ENCODE measurements at regions not wholly inside any gene's neighbourhood (a gene's known extent, or its start where the extent isn't known, plus 50 kb on each side); places are given as distances from the start of the nearest gene placed in this dataset.

DNA sequence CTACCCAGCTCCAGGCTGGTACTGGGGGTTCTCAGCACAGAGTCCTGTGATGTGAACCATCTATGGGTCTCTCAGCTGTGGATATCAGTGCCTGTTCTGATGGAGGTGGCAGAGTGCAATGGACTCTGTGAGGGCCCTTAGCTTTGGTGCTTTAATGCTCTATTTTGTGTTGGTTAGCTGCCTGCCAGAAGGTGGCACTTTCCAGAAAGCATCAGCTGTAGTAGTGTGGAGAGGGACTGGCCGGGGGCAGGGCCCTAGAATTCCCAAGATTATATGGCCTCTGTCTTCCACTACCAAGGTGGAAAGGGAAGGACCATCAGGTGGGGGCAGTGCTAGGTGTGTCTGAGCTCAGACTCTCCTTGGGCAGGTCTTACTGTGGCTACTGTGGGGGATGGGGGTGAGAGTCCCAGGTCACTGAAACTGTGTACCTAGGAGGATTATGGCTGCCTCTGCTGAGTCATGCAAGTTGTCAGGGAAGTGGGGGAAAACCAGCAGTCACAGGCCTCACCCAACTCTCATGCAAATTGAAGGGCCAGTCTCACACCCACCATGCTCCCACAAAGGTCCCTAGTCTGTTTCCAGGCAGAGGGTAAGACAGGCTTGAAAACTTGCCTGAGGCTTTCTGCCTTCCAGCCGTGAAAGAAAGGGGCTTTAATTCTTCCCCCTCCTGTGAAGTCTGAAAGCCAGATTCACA lies 878.1 kb downstream of the C12orf50 start:
- H3K9ac ChIP-seq, result no peak overlapping the region
- H3K4me1 ChIP-seq, result no peaks in the 10 kb centered on the region
- H3K27me3 ChIP-seq, result no peaks in the 10 kb centered on the region
- no peak overlapping the region for H3K4me2 ChIP-seq
- no peaks in the 10 kb centered on the region for H3K36me3 ChIP-seq
- TF ChIP-seq Cebpa-rat (IDR thresholded peaks at IDR 0.05), result no peak
- H3K27ac ChIP-seq, result no peak overlapping the region
- no peaks in the 10 kb centered on the region for H4K20me1 ChIP-seq
- no peak overlapping the region for H3K4me3 ChIP-seq
- no peaks in the 10 kb centered on the region for H3K9me3 ChIP-seq

DNA sequence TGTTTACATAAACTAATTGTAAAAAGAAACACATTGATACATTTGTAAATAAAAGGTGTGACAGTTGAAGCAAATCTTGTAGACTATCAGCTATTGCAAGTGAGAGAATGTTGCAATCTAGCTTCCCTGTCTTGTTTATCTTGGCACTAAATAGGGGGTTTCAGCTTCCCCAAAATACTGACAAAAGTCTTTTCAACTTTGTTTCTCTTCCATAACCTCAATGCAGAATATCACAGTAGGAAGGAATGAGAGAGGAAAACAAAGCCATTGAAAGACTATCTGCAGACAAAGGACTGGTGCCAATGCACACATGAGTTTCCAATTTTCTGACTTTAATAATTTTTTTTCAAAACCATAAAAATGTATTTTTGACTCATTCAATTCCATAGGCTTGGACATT lies 886.2 kb upstream of the MGAT4C start:
- no peak overlapping the region for H3K4me3 ChIP-seq
- H3K9ac ChIP-seq, result no peak overlapping the region
- H3K9me3 ChIP-seq, result no peaks in the 10 kb centered on the region
- H3K27ac ChIP-seq, result no peak overlapping the region
- H3K27me3 ChIP-seq, result no peaks in the 10 kb centered on the region
- no peaks in the 10 kb centered on the region for H3K4me1 ChIP-seq
- H3K4me2 ChIP-seq, result no peak overlapping the region
- no peaks in the 10 kb centered on the region for H4K20me1 ChIP-seq
- TF ChIP-seq Cebpa-rat (IDR thresholded peaks at IDR 0.05), result no peak
- no peaks in the 10 kb centered on the region for H3K36me3 ChIP-seq

DNA sequence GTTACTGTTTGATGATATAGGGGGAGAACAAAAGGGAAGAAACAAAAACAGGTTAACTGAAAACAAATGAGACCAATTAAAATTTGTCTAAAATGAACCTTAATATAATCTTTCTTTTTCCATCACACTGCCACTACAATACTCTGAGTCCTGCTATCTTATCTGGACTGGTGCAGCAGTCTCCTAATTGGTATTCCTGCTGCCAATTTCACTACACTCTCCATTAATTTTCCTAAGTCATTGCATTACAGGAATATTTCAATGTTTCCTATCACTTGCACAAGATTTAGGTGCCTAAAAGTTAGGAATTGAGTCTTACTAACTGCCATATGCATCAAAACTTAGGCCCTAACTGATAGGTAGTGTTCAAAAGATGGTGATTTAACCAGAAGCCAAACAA lies 884.9 kb upstream of the MGAT4C start:
- Histone ChIP-seq H3K36me3 (no peaks in the 10 kb centered on the region), H3K9me3 (no peaks in the 10 kb centered on the region), H3K27me3 (no peaks in the 10 kb centered on the region), H3K4me3 (no peak overlapping the region), H3K4me2 (no peak overlapping the region), H3K27ac (no peak overlapping the region), H3K9ac (no peak overlapping the region), H4K20me1 (no peaks in the 10 kb centered on the region), H3K4me1 (no peaks in the 10 kb centered on the region)
- no peak for TF ChIP-seq Cebpa-rat (IDR thresholded peaks at IDR 0.05)

DNA sequence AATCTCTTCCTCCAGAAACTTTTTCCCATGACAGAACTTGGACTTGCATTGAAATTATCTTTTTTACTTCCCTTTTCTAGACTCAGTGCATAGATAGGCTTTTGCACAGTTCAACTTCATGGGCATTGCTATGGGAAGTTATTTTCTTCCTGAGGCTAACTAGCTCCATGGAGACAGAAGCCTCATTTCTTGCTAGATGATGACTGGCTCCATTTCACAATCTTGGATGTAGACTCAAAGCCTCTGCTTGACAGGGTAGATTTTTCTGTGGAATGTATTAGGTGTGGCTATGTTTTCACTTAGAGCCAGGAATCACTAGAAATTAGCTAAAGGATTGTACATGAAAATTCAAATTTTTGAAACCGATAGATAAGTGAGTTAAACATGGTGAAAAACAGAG lies 884.1 kb upstream of the MGAT4C start:
- H4K20me1 ChIP-seq, result no peaks in the 10 kb centered on the region
- no peak for TF ChIP-seq Cebpa-rat (IDR thresholded peaks at IDR 0.05)

DNA sequence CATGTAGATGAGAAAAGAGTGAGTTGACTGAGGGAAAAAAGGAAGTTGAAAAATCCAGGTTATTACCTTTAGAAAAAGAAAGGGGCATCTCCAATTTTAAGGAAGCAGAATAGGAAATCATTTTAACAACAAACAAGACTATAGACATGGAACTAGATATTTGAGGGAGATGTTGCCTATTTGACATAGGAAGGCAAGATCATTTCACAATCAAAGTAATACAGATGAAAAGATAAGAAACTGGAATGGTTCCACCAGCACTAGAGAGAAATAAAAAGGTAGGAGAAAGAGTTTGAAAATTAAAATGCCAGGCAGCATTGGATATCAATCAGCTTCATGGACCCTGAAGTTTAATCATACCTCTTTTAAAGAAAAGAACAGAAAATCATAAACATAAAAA lies 881.0 kb upstream of the MGAT4C start:
- no peak for TF ChIP-seq Cebpa-rat (IDR thresholded peaks at IDR 0.05)
- Histone ChIP-seq H3K27ac (no peak overlapping the region), H3K27me3 (no peaks in the 10 kb centered on the region), H3K4me1 (no peaks in the 10 kb centered on the region), H3K9ac (no peak overlapping the region), H3K4me2 (no peak overlapping the region), H3K9me3 (no peaks in the 10 kb centered on the region), H3K36me3 (no peaks in the 10 kb centered on the region), H4K20me1 (no peaks in the 10 kb centered on the region), H3K4me3 (no peak overlapping the region)

More for the DNA sequence above, 884.1 kb upstream of the MGAT4C start:
- no peaks in the 10 kb centered on the region for H3K36me3 ChIP-seq
- no peak overlapping the region for H3K4me2 ChIP-seq
- no peaks in the 10 kb centered on the region for H3K9me3 ChIP-seq
- no peaks in the 10 kb centered on the region for H3K4me1 ChIP-seq
- no peak overlapping the region for H3K27ac ChIP-seq
- H3K4me3 ChIP-seq, result no peak overlapping the region
- H3K9ac ChIP-seq, result no peak overlapping the region
- H3K27me3 ChIP-seq, result no peaks in the 10 kb centered on the region

DNA sequence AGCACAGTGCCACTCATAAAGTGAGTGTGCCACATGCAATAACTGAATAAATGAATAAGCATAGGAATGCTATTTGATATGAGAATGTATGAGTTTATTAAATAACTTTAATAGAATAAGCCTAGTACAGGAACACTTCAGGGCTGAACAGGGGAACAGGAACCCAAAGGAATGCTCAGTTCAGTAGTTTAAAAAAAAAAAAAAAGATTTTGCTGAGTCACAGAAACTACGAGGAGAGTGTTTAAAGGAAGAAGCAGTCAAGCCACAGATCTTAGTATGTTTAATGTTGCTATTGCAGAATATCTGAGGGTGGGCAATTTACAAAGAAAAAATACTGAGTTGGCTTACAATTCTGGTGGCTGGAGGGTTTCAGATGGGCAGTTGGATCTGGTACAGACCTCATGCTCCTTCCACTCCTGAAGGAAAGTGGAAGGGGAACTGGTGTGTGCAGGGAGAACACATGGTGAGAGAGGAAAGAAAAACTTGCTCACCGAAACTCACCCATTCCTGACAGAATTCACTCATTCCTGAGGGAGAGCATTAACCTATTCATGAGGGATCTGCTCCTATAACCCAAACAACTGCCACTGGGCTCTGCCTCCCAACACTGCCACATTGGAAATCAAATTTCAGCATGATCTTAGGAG lies 880.3 kb upstream of the MGAT4C start:
- Histone ChIP-seq H4K20me1 (no peaks in the 10 kb centered on the region), H3K9ac (no peak overlapping the region), H3K27ac (no peak overlapping the region), H3K4me1 (no peaks in the 10 kb centered on the region), H3K4me2 (no peak overlapping the region), H3K27me3 (no peaks in the 10 kb centered on the region), H3K4me3 (no peak overlapping the region), H3K9me3 (no peaks in the 10 kb centered on the region), H3K36me3 (no peaks in the 10 kb centered on the region)
- no peak for TF ChIP-seq Cebpa-rat (IDR thresholded peaks at IDR 0.05)

DNA sequence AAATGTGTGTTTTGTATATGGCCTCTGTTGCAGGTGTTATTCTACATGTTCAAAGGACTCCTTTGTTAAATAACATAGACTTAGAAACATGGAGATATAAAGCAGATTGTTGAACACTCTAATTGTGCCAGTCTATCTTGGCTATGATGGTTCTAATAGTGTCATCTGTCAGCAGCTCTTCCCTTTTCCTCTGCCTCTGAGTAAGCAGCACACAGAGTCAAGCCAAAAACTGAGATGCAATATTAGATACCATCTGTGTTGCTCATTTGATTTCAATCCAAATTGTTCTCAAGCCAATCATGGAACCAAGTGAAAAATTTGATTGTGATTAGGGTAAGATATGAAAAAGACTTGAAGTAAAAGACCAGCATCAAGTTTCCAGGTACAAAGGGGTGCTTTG lies 871.1 kb upstream of the MGAT4C start:
- H3K4me2 ChIP-seq, result no peak overlapping the region

DNA sequence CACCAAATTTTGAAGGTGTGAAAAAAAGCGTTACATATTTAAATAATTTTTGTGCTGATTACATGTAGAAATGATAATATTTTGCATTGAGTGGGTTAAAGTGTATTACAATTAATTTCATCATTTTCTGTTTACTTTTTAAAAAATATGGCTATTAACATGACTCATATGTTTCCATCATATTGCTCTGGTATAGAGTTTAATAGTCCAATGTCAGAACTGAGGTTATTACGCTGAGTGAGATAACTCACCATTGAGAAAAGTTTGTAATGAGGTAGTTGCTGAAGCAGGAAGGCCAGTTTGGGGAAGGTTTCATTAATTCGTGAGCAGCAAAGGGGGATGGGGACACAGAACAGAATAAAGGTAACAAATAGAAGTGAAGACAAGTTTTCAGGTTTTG lies 865.7 kb upstream of the MGAT4C start:
- no peaks in the 10 kb centered on the region for H3K27me3 ChIP-seq
- H3K36me3 ChIP-seq, result no peaks in the 10 kb centered on the region
- no peak overlapping the region for H3K9ac ChIP-seq
- no peak overlapping the region for H3K27ac ChIP-seq
- H3K4me1 ChIP-seq, result no peaks in the 10 kb centered on the region
- TF ChIP-seq Cebpa-rat (IDR thresholded peaks at IDR 0.05), result no peak
- H3K9me3 ChIP-seq, result peaks cover 14% of the 10 kb centered on the region
- H4K20me1 ChIP-seq, result no peaks in the 10 kb centered on the region
- no peak overlapping the region for H3K4me2 ChIP-seq
- no peak overlapping the region for H3K4me3 ChIP-seq

More for the DNA sequence above, 871.1 kb upstream of the MGAT4C start:
- H3K36me3 ChIP-seq, result no peaks in the 10 kb centered on the region
- no peaks in the 10 kb centered on the region for H3K27me3 ChIP-seq
- H3K4me1 ChIP-seq, result no peaks in the 10 kb centered on the region
- H4K20me1 ChIP-seq, result no peaks in the 10 kb centered on the region
- peaks cover 14% of the 10 kb centered on the region for H3K9me3 ChIP-seq
- no peak for TF ChIP-seq Cebpa-rat (IDR thresholded peaks at IDR 0.05)
- no peak overlapping the region for H3K4me3 ChIP-seq
- H3K9ac ChIP-seq, result no peak overlapping the region
- H3K27ac ChIP-seq, result no peak overlapping the region

DNA sequence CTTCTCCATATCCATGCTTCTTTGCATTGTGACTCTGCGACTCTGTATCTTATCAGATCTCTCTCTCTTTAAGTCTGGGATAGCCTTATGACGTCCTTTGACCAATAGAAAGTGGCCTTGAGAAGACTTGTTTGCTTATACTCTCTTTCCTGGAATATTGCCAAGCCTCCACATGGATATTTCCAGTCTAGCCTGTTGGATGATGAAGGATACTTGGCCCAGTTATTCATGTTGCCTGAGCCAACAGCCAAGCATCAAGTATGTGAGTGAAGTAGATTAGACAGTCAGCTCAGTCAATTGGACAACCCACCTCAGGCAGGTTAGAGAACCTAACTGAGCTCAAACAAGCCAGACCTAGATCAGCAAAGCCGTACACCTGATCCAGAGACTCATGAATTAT lies 864.2 kb upstream of the MGAT4C start:
- TF ChIP-seq Cebpa-rat (IDR thresholded peaks at IDR 0.05), result no peak
- no peak overlapping the region for H3K4me2 ChIP-seq
- H3K27ac ChIP-seq, result no peak overlapping the region

DNA sequence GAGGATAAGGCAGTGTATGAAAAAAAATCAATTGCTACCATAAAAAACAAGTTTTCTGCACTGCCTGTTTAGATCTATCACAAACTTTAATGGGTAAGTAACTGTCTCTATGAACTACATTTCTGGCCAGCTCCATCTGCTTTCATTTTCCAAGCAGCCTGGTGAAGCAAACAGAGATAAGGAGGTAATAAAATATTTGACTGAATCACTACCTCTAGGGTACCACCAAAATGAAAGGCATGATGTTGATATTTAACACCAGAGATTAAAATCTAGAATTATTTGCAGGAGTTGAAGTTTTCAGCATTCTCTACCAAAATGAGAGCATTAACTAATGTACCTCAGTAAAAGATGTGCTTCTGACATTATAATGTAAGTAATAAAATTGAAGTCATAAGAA lies 863.5 kb upstream of the MGAT4C start:
- Histone ChIP-seq H3K4me1 (no peaks in the 10 kb centered on the region), H3K4me3 (no peak overlapping the region), H3K9me3 (peaks cover 11% of the 10 kb centered on the region), H3K4me2 (no peak overlapping the region), H3K9ac (no peak overlapping the region), H3K27me3 (no peaks in the 10 kb centered on the region), H4K20me1 (no peaks in the 10 kb centered on the region), H3K27ac (no peak overlapping the region), H3K36me3 (no peaks in the 10 kb centered on the region)
- no peak for TF ChIP-seq Cebpa-rat (IDR thresholded peaks at IDR 0.05)

More for the DNA sequence above, 864.2 kb upstream of the MGAT4C start:
- Histone ChIP-seq H3K4me3 (no peak overlapping the region), H4K20me1 (no peaks in the 10 kb centered on the region), H3K4me1 (no peaks in the 10 kb centered on the region), H3K9ac (no peak overlapping the region), H3K36me3 (no peaks in the 10 kb centered on the region), H3K9me3 (peaks cover 14% of the 10 kb centered on the region), H3K27me3 (no peaks in the 10 kb centered on the region)
